Hepatocyte (in vitro differentiated cells): ENCODE measurements at regions not wholly inside any gene's neighbourhood (a gene's known extent, or its start where the extent isn't known, plus 50 kb on each side); places are given as distances from the start of the nearest gene placed in this dataset.

Source experiments
- DNase-seq: peaks from one replicate; pipeline ENCODE4 v3.0.0-alpha.2; 2016; ENCODE audit warnings: low spot score
- H2AFZ ChIP-seq: fragments of 200-600 bp; sonication (generic); 2 replicates; pipeline ENCODE4 v1.6.0; 2016; ENCODE audit warnings: antibody characterized with exemption, mild to moderate bottlenecking
- H3K27ac ChIP-seq: fragments of 200-600 bp; sonication (generic); 2 replicates; pipeline ENCODE4 v1.5.1; 2016; ENCODE audit warnings: mild to moderate bottlenecking
- H3K27me3 ChIP-seq: fragments of 200-600 bp; sonication (generic); 2 replicates; pipeline ENCODE4 v1.6.1; 2016
- H3K36me3 ChIP-seq: fragments of 200-600 bp; sonication (generic); replicated peaks from 2 replicates; pipeline ENCODE4 v1.5.1; 2016; ENCODE audit warnings: low read depth; ENCODE audit not compliant: insufficient read depth
- H3K4me1 ChIP-seq: fragments of 200-600 bp; sonication (generic); 2 replicates; pipeline ENCODE4 v1.5.1; 2016; ENCODE audit warnings: mild to moderate bottlenecking, moderate library complexity; ENCODE audit not compliant: insufficient read depth
- H3K4me2 ChIP-seq: fragments of 200-600 bp; sonication (generic); 2 replicates; pipeline ENCODE4 v1.6.0; 2016
- H3K4me3 ChIP-seq: fragments of 200-600 bp; sonication (generic); 2 replicates; pipeline ENCODE4 v1.5.1; 2016; ENCODE audit warnings: mild to moderate bottlenecking
- H3K79me2 ChIP-seq: fragments of 200-600 bp; sonication (generic); 2 replicates; pipeline ENCODE4 v1.6.0; 2017; ENCODE audit warnings: mild to moderate bottlenecking
- H3K9me2 ChIP-seq: fragments of 200-600 bp; sonication (generic); replicated peaks from 2 replicates; pipeline ENCODE4 v1.6.0; 2017; ENCODE audit warnings: mild to moderate bottlenecking; ENCODE audit not compliant: insufficient read depth
- H3K9me3 ChIP-seq: fragments of 200-600 bp; sonication (generic); 2 replicates; pipeline ENCODE4 v1.5.1; 2016; ENCODE audit warnings: low read depth, mild to moderate bottlenecking
- H4K20me1 ChIP-seq: fragments of 200-600 bp; sonication (generic); 2 replicates; pipeline ENCODE4 v1.6.0; 2016; ENCODE audit warnings: mild to moderate bottlenecking; ENCODE audit not compliant: insufficient read depth, poor library complexity, severe bottlenecking
- EZH2 ChIP-seq: fragments of 200-600 bp; sonication (generic); IDR thresholded peaks from 2 replicates; pipeline ENCODE4 v1.6.1; 2016; ENCODE audit warnings: antibody characterized with exemption, mild to moderate bottlenecking, borderline replicate concordance
- EZH2phosphoT487 ChIP-seq: fragments of 200-600 bp; sonication (generic); IDR thresholded peaks from one replicate; pipeline ENCODE4 v1.6.1; 2018; ENCODE audit warnings: antibody characterized with exemption, mild to moderate bottlenecking, low read depth, moderate library complexity; ENCODE audit not compliant: unreplicated experiment, severe bottlenecking
- WGBS: methylation state at CpG from one replicate; pipeline ENCODE4 v1.1.6; 2016; ENCODE audit warnings: low lambda C conversion rate; ENCODE audit errors: missing lambda C conversion rate; 5-methylcytosine and 5-hydroxymethylcytosine counted together
- TF ChIP-seq, protein P1 (sequence below): fragments of 200-600 bp; sonication (generic); IDR thresholded peaks from 2 replicates; pipeline ENCODE4 v1.5.1; 2016; ENCODE audit warnings: antibody characterized with exemption, mild to moderate bottlenecking; ENCODE audit not compliant: poor library complexity

DNA sequence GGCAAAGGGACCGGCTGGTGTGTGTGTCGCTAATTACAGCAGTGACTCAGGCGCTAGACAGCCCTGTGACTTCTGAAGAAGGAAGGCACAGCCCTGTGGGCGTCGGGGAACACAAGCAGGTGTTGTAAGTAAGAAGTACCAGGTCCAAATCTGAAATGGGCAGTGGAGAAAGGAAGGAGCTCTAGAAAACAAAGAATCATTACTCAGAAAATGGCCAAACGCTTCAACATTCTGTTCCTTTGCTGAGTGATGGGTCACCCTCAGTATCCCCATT is 106.8 kb downstream of the PXDC1 start:
- no peaks in the 10 kb centered on the region for H3K27me3 ChIP-seq
- no peaks in the 10 kb centered on the region for H3K79me2 ChIP-seq
- no peaks in the 10 kb centered on the region for H4K20me1 ChIP-seq
- H3K4me1 ChIP-seq, result no peaks in the 10 kb centered on the region
- H3K4me3 ChIP-seq, result no peak overlapping the region
- TF ChIP-seq EZH2phosphoT487, result no peak
- TF ChIP-seq, protein P1, sequence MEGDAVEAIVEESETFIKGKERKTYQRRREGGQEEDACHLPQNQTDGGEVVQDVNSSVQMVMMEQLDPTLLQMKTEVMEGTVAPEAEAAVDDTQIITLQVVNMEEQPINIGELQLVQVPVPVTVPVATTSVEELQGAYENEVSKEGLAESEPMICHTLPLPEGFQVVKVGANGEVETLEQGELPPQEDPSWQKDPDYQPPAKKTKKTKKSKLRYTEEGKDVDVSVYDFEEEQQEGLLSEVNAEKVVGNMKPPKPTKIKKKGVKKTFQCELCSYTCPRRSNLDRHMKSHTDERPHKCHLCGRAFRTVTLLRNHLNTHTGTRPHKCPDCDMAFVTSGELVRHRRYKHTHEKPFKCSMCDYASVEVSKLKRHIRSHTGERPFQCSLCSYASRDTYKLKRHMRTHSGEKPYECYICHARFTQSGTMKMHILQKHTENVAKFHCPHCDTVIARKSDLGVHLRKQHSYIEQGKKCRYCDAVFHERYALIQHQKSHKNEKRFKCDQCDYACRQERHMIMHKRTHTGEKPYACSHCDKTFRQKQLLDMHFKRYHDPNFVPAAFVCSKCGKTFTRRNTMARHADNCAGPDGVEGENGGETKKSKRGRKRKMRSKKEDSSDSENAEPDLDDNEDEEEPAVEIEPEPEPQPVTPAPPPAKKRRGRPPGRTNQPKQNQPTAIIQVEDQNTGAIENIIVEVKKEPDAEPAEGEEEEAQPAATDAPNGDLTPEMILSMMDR, result no peak
- TF ChIP-seq EZH2, result no peak
- H3K36me3 ChIP-seq, result no peaks in the 10 kb centered on the region
- no peak overlapping the region for H2AFZ ChIP-seq
- no peak for DNase-seq
- H3K27ac ChIP-seq, result no peak overlapping the region
- H3K9me2 ChIP-seq, result no peaks in the 10 kb centered on the region
- no peak overlapping the region for H3K4me2 ChIP-seq
- 89% methylated on average over 6 of the region's 6 CpGs for WGBS
- no peaks in the 10 kb centered on the region for H3K9me3 ChIP-seq

DNA sequence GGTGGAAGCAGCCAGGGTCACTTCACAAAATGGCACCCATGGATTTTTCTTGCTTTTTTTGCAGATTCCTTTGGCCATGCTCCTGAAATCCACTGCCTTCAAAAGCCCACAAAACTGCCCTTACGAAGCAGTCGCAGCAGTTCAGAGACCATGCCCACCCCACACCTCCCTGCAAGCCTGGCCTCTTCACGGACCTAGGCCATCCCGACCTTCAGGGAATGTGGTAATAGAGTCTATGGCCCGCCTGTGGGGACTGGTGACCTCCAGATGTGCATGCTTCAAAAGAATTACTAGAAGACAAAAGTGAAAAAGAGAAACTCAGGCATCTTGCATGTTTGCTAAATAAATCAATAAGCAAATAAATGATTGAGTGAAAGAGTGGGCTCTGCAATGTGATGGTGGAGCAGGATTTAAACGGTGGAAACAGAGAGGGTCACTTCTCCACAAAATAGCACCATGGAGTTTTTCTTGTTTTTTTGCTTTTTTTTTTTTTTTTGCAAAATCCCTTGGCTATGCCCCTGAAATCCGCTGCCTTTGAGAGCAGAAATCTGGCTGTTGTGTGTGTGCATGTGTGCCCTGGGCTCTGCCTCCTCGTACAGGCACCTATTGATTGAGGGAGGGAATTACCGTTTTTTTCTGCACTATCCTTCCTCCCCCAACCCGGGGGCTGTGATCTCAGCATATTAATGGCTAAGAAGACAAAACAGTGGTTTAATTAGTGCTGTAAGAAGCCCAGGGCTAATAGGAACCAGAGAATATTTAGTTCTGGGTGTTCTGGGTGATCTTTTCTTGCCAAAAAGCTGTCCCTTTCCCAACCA is 107.4 kb downstream of the PXDC1 start:
- no peaks in the 10 kb centered on the region for H3K9me3 ChIP-seq
- H3K36me3 ChIP-seq, result no peaks in the 10 kb centered on the region
- DNase-seq, result no peak
- H3K27ac ChIP-seq, result no peak overlapping the region
- no peak overlapping the region for H3K4me2 ChIP-seq
- H3K4me1 ChIP-seq, result no peaks in the 10 kb centered on the region
- WGBS, result 74% methylated on average over 10 of the region's 10 CpGs
- H4K20me1 ChIP-seq, result no peaks in the 10 kb centered on the region
- TF ChIP-seq EZH2 (no peak), EZH2phosphoT487 (no peak)
- TF ChIP-seq, protein P1, result no peak
- H3K27me3 ChIP-seq, result no peaks in the 10 kb centered on the region
- no peaks in the 10 kb centered on the region for H3K9me2 ChIP-seq
- no peaks in the 10 kb centered on the region for H3K79me2 ChIP-seq
- no peak overlapping the region for H2AFZ ChIP-seq
- no peak overlapping the region for H3K4me3 ChIP-seq

DNA sequence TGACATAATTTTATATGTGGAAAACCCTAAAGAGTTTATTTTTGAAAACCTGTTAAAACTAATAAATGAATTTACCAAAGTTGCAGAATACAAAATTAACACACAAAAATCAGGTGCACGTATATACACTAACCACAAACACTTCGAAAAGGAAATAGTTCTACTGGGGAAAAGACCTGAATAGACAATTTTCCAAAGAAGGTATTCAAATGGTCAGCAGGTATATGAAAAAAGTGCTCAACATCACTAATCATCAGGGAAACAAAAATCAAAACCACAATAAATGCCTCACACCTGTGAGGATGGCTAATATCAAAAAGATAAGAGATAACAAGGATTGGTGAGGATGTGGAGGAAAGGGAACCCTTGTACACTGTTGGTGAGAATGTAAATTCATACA is 110.6 kb downstream of the PXDC1 start:
- DNase-seq, result no peak
- no peaks in the 10 kb centered on the region for H3K36me3 ChIP-seq
- H3K9me3 ChIP-seq, result no peaks in the 10 kb centered on the region
- no peak overlapping the region for H3K4me3 ChIP-seq
- no peaks in the 10 kb centered on the region for H3K4me1 ChIP-seq
- H4K20me1 ChIP-seq, result no peaks in the 10 kb centered on the region
- H3K9me2 ChIP-seq, result no peaks in the 10 kb centered on the region
- H3K79me2 ChIP-seq, result no peaks in the 10 kb centered on the region
- no peaks in the 10 kb centered on the region for H3K27me3 ChIP-seq
- no peak overlapping the region for H2AFZ ChIP-seq
- no peak for TF ChIP-seq EZH2
- TF ChIP-seq EZH2phosphoT487, result no peak
- TF ChIP-seq, protein P1, result no peak
- H3K27ac ChIP-seq, result no peak overlapping the region
- H3K4me2 ChIP-seq, result no peak overlapping the region
- whole genome bisulfite sequencing, result 93% methylated on average over 2 of the region's 2 CpGs

DNA sequence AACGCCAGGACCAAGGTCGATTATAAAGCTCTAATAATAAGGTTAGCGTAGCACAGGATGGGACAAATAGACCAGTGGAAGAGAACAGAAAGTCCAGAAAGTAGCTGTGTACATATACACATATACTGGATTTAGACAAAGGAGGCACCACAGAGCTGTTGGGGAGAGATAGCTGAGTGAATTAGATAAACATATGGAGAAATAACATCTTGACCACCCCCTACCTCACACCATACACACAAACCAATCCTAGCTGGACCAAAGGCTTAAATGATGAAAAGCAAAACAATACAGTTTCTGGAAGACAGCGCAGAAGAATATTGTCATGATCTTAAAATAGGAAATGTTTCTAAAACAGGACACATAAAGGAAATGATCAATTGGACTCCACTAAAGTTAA is 112.9 kb downstream of the PXDC1 start:
- H3K9me2 ChIP-seq, result no peaks in the 10 kb centered on the region
- WGBS, result 96% methylated on average over 4 of the region's 4 CpGs
- H3K27me3 ChIP-seq, result no peaks in the 10 kb centered on the region
- H3K4me2 ChIP-seq, result no peak overlapping the region
- no peak overlapping the region for H3K4me3 ChIP-seq
- H4K20me1 ChIP-seq, result no peaks in the 10 kb centered on the region
- TF ChIP-seq, protein P1, result no peak
- no peak for TF ChIP-seq EZH2
- no peak for TF ChIP-seq EZH2phosphoT487
- no peaks in the 10 kb centered on the region for H3K4me1 ChIP-seq
- no peaks in the 10 kb centered on the region for H3K9me3 ChIP-seq
- H3K36me3 ChIP-seq, result no peaks in the 10 kb centered on the region
- H3K27ac ChIP-seq, result no peak overlapping the region
- no peak for DNase-seq
- no peak overlapping the region for H2AFZ ChIP-seq
- no peaks in the 10 kb centered on the region for H3K79me2 ChIP-seq
